ENCODE measurements at regions not wholly inside any gene's neighbourhood (a gene's known extent, or its start where the extent isn't known, plus 50 kb on each side); places are given as distances from the start of the nearest gene placed in this dataset.
A peak's percentile ranks its signal among the peaks of the same experiment; 100 is the strongest.

DNA sequence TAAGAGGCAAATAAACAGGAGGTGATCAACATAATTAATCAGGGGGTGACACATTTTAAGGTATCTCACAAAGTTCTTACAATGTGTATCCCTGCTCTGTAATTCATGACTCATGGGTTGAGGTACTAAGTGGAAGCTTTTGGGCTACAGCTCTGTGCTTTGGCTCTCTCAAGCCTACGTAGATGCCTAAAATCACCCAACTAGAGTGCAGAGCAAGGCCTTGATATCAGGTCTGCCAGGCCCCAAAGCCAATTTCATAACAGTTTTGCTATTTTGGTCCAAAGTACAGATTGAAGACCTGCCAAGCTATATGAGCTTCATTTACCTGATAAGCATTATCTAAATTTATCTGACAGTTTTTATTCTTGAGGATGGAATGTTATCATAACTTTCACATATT lies 175.3 kb upstream of the BET1 start:
- H3K4me1 Mint-ChIP-seq (ENCODE audit: unreplicated experiment): peaks cover 52% of the 10 kb centered on the region
- peaks cover 12% of the 10 kb centered on the region for H3K9me3 Mint-ChIP-seq (ENCODE audit: unreplicated experiment)
- H3K27ac Mint-ChIP-seq (ENCODE audit: unreplicated experiment): no peak overlapping the region
- no peaks in the 10 kb centered on the region for H3K27me3 Mint-ChIP-seq (ENCODE audit: unreplicated experiment)
- no peak overlapping the region for H3K4me3 Mint-ChIP-seq (ENCODE audit: unreplicated experiment)
- TF ChIP-seq, protein P1, sequence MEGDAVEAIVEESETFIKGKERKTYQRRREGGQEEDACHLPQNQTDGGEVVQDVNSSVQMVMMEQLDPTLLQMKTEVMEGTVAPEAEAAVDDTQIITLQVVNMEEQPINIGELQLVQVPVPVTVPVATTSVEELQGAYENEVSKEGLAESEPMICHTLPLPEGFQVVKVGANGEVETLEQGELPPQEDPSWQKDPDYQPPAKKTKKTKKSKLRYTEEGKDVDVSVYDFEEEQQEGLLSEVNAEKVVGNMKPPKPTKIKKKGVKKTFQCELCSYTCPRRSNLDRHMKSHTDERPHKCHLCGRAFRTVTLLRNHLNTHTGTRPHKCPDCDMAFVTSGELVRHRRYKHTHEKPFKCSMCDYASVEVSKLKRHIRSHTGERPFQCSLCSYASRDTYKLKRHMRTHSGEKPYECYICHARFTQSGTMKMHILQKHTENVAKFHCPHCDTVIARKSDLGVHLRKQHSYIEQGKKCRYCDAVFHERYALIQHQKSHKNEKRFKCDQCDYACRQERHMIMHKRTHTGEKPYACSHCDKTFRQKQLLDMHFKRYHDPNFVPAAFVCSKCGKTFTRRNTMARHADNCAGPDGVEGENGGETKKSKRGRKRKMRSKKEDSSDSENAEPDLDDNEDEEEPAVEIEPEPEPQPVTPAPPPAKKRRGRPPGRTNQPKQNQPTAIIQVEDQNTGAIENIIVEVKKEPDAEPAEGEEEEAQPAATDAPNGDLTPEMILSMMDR (IDR thresholded peaks at IDR 0.05): no peak
- peaks cover 4% of the 10 kb centered on the region for H3K36me3 Mint-ChIP-seq (ENCODE audit: unreplicated experiment)
- no peak for DNase-seq (ENCODE audit: extremely low spot score, unreplicated experiment)

DNA sequence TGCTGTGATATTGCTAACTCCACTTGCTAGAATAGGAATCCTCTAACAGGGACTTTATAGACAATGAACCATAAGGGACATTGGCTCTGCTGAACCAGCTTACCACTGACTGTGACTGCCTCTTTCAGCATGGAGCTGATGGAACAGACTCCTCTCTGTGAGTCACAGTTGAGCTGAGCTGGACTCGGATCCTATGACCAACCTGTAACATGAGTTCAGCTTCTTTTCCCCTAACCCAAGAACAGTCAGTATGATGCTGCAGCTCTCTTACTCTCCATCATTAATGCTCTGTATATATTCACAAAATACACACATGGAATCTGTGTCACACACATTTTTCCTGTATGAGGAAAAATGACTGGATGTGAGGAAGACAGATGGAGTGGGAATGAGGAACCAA lies 177.9 kb upstream of the BET1 start:
- TF ChIP-seq, protein P1 (IDR thresholded peaks at IDR 0.05): no peak
- Mint-ChIP-seq H3K4me1 (ENCODE audit: unreplicated experiment) (peaks cover 51% of the 10 kb centered on the region), H3K4me3 (ENCODE audit: unreplicated experiment) (no peak overlapping the region), H3K27me3 (ENCODE audit: unreplicated experiment) (no peaks in the 10 kb centered on the region), H3K27ac (ENCODE audit: unreplicated experiment) (peak overlapping the region; percentile 96), H3K36me3 (ENCODE audit: unreplicated experiment) (peaks cover 11% of the 10 kb centered on the region), H3K9me3 (ENCODE audit: unreplicated experiment) (peaks cover 21% of the 10 kb centered on the region)
- DNase-seq (ENCODE audit: extremely low spot score, unreplicated experiment): no peak

- H3K4me1 Mint-ChIP-seq (ENCODE audit: unreplicated experiment): peaks cover 46% of the 10 kb centered on the region
- TF ChIP-seq, protein P1 (IDR thresholded peaks at IDR 0.05): no peak
Measured at GRCh38 chr7:94182721-94183120, 178.6 kb upstream of the BET1 start.

GRCh38 chr7:94183289-94183749 lies 179.2 kb upstream of the BET1 start:
- Mint-ChIP-seq H3K4me1 (ENCODE audit: unreplicated experiment) (peaks cover 43% of the 10 kb centered on the region), H3K4me3 (ENCODE audit: unreplicated experiment) (peak overlapping the region; percentile 8), H3K36me3 (ENCODE audit: unreplicated experiment) (peaks cover 15% of the 10 kb centered on the region), H3K27me3 (ENCODE audit: unreplicated experiment) (no peaks in the 10 kb centered on the region), H3K9me3 (ENCODE audit: unreplicated experiment) (peaks cover 29% of the 10 kb centered on the region), H3K27ac (ENCODE audit: unreplicated experiment) (peak overlapping the region; percentile 96)
- TF ChIP-seq, protein P1 (IDR thresholded peaks at IDR 0.05): no peak
- DNase-seq (ENCODE audit: extremely low spot score, unreplicated experiment): no peak

More at GRCh38 chr7:94182721-94183120, 178.6 kb upstream of the BET1 start:
- peaks cover 14% of the 10 kb centered on the region for H3K36me3 Mint-ChIP-seq (ENCODE audit: unreplicated experiment)
- DNase-seq (ENCODE audit: extremely low spot score, unreplicated experiment): no peak
- no peak overlapping the region for H3K4me3 Mint-ChIP-seq (ENCODE audit: unreplicated experiment)
- peaks cover 27% of the 10 kb centered on the region for H3K9me3 Mint-ChIP-seq (ENCODE audit: unreplicated experiment)
- H3K27ac Mint-ChIP-seq (ENCODE audit: unreplicated experiment): peak overlapping the region; percentile 96
- H3K27me3 Mint-ChIP-seq (ENCODE audit: unreplicated experiment): no peaks in the 10 kb centered on the region

- Mint-ChIP-seq H3K4me3 (ENCODE audit: unreplicated experiment) (no peak overlapping the region), H3K27me3 (ENCODE audit: unreplicated experiment) (no peaks in the 10 kb centered on the region), H3K36me3 (ENCODE audit: unreplicated experiment) (peaks cover 20% of the 10 kb centered on the region), H3K27ac (ENCODE audit: unreplicated experiment) (peak overlapping the region; percentile 96), H3K4me1 (ENCODE audit: unreplicated experiment) (peaks cover 45% of the 10 kb centered on the region), H3K9me3 (ENCODE audit: unreplicated experiment) (peaks cover 32% of the 10 kb centered on the region)
- DNase-seq (ENCODE audit: extremely low spot score, unreplicated experiment): no peak
- TF ChIP-seq, protein P1 (IDR thresholded peaks at IDR 0.05): no peak
Measured at GRCh38 chr7:94183891-94184290, 179.7 kb upstream of the BET1 start.

Data from osteocyte (in vitro differentiated cells).